Prostate gland (tissue), 2 donors: ENCODE measurements at regions not wholly inside any gene's neighbourhood (a gene's known extent, or its start where the extent isn't known, plus 50 kb on each side); places are given as distances from the start of the nearest gene placed in this dataset.

Experiments
- POLR2A ChIP-seq: fragments of 450-650 bp; IDR thresholded peaks from one replicate; pipeline ENCODE4 v1.6.1; 2016; ENCODE audit warnings: antibody characterized with exemption, mild to moderate bottlenecking
- POLR2AphosphoS5 ChIP-seq: sonication (generic); formaldehyde crosslinking; IDR thresholded peaks from one replicate; pipeline ENCODE4 v1.6.1; 2017; ENCODE audit warnings: antibody characterized with exemption
- TF ChIP-seq, protein P1 (sequence below), 4 experiments: fragments of 200-600 bp in 2 of 4; fragments of 450-650 bp in 2 of 4; sonication (generic) in 2 of 4; IDR thresholded peaks; 1 replicate in 3 of 4; 2 replicates in 1 of 4; pipeline ENCODE4 v1.5.1; 2016 to 2019; ENCODE audit warnings: antibody characterized with exemption in 4 of 4, mild to moderate bottlenecking in 2 of 4, moderate library complexity in 2 of 4

DNA sequence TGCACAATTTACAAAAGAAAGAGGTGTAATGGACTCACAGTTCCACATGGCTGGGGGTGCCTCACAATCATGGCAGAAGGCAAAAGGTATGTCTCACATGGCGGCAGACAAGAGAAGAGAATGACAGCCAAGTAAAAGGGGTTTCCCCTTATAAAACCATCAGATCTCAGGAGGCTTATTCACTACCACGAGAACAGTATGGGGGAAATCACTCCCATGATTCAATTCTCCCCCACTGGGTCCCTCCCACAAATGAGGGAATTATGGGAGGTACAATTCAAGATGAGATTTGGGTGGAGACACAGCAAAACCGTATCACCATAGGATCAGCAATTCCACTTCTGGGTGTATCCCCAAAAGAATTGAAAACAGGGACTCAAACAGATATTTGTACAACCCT lies 97.5 kb upstream of the STX18 start:
- TF ChIP-seq POLR2AphosphoS5: no peak
- TF ChIP-seq, protein P1, sequence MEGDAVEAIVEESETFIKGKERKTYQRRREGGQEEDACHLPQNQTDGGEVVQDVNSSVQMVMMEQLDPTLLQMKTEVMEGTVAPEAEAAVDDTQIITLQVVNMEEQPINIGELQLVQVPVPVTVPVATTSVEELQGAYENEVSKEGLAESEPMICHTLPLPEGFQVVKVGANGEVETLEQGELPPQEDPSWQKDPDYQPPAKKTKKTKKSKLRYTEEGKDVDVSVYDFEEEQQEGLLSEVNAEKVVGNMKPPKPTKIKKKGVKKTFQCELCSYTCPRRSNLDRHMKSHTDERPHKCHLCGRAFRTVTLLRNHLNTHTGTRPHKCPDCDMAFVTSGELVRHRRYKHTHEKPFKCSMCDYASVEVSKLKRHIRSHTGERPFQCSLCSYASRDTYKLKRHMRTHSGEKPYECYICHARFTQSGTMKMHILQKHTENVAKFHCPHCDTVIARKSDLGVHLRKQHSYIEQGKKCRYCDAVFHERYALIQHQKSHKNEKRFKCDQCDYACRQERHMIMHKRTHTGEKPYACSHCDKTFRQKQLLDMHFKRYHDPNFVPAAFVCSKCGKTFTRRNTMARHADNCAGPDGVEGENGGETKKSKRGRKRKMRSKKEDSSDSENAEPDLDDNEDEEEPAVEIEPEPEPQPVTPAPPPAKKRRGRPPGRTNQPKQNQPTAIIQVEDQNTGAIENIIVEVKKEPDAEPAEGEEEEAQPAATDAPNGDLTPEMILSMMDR (IDR thresholded peaks at IDR 0.05): no peak
- no peak for TF ChIP-seq POLR2A
